NCI-H1092 treated with DMSO at 0.1 percent for 48 hours (cell line): ENCODE measurements at regions not wholly inside any gene's neighbourhood (a gene's known extent, or its start where the extent isn't known, plus 50 kb on each side); places are given as distances from the start of the nearest gene placed in this dataset.
"Not testable (repeated sequence)": the region's sequence is repeated elsewhere in the genome, so short reads cannot be mapped to it uniquely, and the experiment has no call there.

Experiments
- DNase-seq: peaks from one replicate; lab custom pipeline; 2025; lab: John Stamatoyannopoulos, UW

DNA sequence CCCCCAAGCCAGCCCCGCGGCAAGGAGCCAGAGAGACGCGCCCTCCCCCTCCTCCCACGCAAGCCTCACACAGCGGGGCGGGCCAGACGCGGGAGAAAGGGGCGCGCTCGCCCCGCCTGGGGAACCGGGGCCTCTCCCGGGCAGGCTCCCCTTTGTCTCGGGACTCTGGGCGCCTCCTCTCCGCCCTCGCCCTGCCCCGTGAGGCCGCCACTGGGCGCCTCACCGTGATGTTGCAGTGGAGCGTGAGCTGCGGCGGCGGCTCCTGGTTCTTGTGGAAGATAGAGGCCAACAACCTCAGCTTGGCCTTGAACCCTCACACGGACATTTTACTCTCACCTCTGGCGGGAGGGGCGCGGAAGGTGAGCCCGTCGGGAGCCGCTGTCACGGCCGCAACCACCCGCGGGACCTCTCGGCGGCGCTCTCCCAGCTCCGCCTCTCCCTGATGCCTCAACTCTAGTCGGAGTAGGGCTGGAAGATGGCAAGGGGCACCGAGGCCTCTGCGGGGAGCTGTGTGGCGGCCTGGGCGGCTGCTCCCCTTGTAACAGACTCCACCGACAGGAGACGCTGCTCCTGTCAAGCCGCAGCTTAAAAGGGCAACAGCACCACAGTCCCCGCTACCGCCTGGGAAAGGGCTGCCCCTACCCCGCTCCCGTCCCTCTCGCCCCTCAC is 179.2 kb upstream of the ZSCAN2 start:
- DNase-seq = not testable (repeated sequence)

DNA sequence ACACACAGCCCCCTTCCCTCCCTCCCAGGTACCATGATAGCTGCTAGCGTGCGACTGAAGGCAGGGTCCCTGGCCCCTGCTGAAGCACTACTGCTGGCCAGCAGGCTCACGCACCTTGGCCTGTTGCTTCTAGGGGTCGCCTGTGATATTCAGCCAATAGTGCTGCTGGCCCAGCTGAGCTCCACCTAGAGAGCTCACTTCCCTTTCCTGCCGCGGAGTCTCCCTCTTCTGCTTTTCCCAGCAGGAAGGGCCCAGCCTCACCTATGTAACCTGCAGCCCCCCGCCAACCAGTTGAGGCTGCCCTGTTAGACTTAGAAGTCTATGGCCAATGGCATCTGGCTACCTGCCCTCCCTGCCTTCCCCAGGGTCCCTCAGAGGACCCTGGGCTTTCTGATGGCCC is 175.5 kb upstream of the ZSCAN2 start:
- not testable (repeated sequence) for DNase-seq

DNA sequence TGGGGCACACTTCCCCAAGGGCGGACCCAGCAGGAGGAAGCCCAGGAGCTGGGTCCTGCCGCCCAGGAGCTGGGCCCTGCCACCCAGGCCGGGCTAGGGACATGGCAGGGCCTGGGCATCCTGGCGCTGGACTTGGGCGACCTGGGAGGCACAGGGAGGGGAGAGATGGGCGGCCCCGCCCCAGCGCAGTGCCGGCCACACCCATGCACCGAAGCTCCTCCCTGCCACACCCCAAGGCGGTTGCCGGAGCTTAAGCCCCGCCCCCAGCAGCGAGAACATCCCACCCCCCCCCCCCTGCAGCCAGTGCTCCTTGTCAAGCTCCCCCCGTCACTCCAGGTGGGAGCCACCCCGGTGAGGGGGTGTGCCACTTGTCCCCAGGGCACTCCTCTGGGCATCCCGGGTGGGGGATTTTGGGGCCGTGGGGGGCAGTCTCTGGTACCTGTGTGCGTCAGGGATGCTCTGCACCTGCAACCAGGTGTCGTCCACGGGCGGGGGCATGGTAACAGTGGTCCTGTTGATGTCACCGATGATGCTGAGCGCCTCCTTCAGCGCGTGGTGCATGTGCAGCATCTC is 127.4 kb upstream of the ZSCAN2 start:
- not testable (repeated sequence) for DNase-seq

DNA sequence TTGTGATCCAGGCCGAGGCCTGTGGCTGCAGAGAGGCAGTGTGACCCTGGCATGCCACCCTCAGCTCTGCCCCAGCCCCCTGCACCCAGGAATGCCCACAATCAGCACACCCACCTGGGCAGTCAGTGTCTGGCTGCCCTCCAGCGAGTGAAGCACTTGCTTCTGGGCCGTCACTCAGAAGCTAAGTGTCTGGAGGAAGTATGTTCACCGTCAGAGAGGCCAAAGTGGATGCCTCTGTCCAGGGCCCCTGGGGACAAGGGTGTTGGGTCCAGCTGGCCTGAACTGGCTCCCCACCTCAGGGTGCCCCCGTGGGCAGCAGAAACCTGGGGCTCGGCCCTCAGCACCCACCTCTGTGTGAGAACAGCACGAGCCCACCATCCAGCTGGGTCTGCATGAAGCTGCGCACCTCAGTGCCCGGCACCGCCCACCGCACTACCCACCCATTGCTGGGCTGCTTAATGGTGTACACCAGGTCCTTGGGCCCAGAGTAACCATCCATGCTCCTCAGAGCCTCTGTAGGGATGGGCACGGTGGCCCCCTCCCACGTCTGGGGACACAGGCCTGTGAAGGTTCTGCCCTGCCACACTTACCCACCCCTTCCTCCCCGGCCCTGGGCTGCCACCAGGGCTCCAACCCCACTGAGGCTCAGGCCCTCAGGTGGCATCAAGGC is 124.3 kb upstream of the ZSCAN2 start:
- DNase-seq = not testable (repeated sequence)

DNA sequence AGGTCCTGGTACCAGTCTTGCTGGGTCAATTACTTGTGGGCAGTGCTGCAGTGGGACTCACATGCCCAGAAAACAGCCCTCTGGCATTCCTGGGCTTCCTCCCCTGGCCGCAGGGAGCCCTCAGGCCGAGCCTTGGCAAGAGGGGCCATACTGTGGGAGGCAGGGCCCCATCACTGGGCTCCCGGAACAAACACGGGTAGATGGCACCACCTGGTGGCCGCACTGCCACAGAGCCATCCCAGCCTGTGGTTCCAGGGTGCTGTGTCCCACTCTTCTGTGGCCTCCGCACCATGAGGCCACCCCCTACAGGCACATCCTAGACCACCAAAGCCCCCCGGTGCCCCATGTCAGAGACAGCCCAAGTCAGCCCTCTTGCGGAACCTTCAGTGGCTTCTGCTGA is 123.3 kb upstream of the ZSCAN2 start:
- not testable (repeated sequence) for DNase-seq

DNA sequence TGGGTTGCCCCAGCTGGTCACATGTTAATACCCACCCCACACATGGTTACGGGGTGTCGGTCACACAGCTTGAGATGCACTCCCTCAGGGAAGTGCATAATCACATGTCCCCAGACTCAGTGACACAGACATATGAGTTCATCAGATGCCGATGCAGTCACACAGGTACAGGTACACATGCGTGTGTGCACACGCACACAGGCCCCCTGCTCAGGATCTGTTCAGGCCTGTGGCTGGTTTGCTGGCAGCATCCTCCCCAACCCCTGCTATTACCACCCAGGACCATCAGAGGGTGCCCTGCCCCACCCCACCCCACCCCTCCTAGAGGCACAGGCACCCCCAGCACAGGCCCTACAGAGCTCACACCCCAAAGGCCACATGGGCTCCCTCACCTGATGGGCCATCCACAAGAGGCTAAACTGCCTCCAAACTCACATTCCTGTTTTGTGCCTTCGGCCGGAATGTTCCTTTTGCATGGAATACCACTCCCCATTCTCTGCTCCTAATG is 120.6 kb upstream of the ZSCAN2 start:
- not testable (repeated sequence) for DNase-seq

DNA sequence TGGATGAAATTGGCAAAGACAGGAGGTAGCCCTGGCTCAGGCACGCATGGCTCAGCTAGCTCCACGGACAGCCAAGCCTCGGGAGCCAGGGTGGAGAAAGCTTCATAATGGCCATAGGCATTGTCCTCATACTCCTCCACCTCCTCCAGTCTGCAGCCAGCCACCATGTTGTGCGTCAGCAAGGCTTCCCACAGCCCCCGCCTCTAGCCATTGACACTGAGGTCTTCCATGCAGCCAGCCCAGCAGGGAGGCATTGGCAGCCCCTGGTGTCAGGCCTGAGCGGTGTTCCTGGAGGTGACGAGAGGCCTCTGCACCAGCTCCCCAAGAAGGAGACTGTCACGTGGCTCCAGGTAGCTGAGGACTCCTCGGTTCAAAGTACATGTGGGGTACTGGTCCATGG is 117.0 kb upstream of the ZSCAN2 start:
- not testable (repeated sequence) for DNase-seq

DNA sequence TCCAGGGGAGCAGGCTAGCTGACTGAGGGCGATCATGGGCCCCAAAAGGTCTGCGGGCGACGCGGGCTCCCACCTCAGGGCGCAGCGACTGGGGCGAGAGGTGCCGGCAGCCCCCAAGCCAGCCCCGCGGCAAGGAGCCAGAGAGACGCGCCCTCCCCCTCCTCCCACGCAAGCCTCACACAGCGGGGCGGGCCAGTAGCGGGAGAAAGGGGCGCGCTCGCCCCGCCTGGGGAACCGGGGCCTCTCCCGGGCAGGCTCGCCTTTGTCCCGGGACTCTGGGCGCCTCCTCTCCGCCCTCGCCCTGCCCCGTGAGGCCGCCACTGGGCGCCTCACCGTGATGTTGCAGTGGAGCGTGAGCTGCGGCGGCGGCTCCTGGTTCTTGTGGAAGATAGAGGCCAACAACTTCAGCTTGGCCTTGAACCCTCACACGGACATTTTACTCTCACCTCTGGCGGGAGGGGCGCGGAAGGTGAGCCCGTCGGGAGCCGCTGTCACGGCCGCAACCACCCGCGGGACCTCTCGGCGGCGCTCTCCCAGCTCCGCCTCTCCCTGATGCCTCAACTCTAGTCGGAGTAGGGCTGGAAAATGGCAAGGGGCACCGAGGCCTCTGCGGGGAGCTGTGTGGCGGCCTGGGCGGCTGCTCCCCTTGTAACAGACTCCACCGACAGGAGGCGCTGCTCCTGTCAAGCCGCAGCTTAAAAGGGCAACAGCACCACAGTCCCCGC is 100.5 kb upstream of the ZSCAN2 start:
- not testable (repeated sequence) for DNase-seq

DNA sequence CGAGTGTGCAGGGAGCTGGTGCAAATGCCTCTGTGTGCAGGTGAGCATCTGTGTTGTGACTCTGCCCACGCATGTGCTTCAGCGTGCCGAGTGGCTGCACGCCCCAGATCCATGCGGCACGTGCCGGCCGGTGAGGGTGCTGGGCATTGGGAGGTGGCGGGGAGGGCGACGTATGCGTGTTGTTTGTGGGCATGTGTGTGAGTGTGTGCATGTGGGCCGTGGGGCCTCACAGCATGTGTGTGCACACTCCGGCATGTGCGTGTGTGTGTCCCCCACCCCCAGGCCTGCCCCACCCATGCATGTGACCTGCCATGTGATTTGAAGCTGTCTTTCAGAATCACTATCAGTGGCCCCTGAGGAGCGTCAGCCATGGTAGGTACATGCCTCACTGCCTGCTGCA is 97.7 kb upstream of the ZSCAN2 start:
- DNase-seq = not testable (repeated sequence)

DNA sequence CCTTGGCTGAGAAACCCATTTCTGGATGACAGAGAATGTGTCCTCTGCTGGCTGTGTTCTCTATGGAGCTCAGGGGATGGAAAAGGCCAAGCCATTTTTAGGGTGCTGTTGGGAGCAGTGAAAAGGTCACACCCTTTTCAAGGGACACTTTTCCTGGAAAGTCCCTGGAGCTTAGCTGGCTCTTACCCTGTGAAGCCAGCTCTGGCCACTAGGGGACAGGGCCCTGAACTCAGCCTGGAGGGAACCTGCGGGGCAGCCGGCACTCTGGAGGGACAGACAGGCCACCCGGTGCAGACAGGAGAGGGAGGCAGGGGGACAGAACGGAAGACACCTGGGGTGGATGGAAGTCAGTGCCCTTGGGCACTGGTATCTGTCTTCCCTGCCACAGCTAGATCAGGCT is 95.3 kb upstream of the ZSCAN2 start:
- not testable (repeated sequence) for DNase-seq

DNA sequence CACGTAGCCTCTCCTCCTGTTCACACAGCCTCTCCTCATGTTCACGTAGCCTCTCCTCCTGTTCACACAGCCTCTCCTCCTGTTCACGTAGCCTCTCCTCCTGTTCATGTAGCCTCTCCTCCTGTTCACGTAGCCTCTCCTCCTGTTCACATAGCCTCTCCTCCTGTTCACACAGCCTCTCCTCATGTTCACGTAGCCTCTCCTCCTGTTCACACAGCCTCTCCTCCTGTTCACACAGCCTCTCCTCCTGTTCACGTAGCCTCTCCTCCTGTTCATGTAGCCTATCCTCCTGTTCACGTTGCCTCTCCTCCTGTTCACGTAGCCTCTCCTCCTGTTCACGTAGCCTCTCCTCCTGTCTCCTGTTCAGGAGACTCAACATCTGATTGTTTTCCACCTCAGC is 88.5 kb upstream of the ZSCAN2 start:
- not testable (repeated sequence) for DNase-seq

DNA sequence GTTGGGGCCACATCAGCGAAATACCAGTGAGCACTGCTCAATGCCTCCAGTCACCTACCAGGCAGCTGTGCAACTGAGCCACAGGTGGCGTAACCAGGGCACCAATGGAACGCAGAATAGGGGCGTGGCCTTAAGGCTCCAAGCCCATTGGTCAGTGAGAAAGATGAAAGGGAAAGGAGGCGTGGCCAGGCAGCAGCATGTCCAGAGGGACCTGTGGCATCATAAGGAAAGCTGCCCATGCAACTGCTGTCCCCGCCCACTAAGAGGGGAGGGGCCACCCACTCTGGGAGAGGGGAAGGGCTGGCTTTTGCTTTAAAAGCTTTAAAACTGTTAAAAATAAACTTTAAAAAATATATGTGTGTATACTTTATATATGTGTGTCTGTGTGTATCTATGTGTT is 84.0 kb upstream of the ZSCAN2 start:
- not testable (repeated sequence) for DNase-seq

DNA sequence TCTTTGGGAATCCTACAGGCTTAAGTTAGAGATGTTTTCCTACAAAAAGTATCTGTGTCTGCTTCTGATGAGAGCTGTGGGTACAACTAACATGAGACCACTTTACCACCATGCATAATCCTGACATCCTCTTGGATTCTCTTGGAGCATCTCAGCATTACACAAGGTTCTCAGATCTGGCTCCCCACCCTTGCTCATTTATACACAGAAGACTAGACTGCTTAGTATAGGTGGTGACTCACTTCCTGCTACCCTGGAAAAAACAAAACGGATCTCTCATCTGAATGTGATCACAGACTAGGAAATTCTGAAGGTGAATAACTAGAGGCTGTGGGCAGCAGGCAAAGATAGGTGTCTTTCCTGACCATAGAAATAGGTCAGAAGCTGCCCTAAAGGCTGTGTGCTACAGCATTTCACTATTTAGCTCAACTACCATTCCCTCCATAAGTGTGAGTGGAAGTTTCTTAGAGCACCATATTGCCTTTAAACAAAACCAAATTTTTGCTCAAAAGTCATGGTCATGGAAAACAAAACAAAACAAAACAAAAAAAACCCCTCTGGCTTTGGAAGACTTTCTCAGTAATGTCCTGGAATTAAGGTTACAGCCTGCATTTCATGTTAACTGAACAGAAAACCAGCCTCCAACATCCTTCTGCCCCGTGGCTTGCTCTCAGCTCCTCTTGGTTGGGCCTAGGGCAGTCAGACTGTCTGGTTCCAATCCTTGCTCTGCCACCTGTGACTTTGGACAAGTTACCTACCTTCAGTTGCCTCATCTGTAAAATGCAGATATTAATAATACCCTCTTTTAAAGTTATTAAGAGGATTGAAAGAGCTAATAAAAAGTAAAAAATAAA is 75.1 kb upstream of the ZSCAN2 start:
- not testable (repeated sequence) for DNase-seq

DNA sequence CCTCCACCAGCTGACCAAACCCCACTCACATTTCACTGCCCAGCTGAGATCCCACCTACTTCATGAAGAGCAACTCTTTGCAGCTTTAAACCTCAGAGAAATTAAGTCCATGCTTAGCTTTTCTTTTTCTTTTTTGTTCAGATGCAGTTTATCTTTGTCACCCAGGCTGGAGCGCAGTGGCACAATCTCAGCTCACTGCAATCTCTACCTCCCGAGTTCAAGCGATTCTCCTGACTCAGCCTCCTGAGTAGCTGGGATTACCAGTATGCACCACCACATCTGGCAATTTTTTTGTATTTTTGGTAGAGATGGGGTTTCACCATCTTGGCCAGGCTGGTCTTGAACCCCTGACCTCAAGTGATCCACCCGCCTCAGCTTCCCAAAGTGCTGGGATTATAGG is 70.1 kb upstream of the ZSCAN2 start:
- DNase-seq = not testable (repeated sequence)

DNA sequence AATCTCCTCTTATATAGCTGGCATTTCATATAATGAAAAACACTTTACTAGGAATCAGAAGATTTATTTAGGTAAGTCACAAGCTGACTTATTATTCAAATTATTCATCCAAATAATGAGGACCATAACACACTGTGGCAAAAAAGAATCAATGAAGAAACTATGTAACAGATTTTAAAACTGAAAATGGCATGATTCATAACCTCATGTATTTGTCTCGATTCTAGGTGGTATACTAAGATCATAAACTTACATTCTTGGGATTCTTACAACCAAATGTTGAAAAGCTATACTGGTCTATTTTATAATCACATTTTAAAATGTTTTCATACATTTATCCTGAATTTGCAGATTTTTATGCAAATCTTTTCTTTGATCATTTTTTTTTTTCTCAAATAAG is 69.6 kb upstream of the ZSCAN2 start:
- DNase-seq = not testable (repeated sequence)

DNA sequence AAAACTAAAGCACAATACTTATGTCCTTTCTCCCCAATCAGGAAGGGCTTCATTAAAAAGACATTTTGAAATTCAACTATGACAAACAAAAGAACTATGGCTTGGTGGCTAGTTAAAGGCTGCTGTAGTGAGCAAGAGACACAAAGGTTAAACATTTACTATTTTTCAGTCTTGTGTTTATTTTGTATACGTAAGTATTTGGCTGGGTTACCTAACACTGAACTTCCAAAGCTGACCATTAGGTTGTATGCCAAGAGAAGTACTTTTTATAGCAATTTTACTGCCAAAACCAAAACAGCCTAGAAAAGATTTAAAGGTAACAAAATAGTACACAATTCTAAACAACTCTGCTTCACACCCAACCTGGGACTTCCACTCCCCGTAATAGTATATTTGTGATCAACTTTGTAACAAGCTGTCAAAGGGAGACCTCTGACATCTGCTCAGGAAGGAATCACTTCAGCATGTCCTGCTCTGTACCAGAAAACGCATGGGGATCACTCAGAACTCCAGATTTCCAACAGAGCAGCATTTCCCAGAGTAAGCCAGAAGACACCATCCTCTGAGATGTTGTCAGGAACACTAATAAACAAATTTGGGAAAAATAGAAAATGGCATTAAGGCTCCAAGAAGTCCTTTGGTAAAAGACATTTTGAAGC is 69.0 kb upstream of the ZSCAN2 start:
- not testable (repeated sequence) for DNase-seq

DNA sequence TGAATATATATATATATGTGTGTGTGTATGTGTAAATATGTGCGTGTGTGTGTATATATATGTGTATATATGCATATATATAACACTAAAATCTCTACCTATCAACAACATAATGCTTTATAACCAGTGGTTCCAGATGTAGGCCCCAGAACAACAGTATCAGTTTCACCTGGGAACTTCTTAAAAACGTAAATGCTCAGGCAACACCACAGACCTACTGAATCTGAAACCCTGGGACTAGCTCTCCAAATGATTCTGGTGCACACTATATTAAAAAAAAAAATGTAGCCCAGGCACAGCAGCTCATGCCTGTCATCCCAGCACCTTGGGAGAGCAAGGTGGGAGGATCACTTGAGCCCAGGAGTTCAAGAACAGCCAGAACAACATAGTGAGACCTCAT is 67.1 kb upstream of the ZSCAN2 start:
- not testable (repeated sequence) for DNase-seq

DNA sequence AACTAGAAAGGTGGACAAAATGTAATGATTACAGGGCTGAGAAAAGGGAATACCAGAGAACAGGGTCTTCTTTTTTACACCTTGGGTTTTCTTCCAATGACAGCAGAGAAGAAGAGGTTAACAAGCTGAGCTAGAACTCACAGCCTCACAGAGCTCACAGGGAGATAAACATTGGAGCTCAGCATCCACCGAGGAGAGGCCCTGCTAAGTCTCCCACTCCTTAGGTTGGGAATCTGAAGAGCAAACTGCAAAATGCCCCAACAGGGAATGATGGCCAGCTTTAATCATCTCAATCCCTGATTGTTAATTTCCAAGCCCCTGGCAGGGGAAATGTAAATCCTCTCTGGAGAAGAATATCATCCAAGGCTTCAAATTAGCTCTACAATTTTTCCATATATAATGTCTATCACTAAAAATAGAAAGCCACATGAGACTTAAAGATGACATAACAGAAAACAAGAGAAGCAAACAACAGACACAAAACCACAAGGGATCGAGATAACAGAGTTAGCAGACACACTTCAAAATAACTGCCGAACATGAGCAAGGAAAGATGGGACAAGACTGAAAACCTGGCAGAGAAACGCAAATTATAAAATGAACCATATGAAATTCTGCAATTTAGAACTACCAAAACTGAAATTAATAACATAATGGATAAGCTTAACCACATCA is 66.1 kb upstream of the ZSCAN2 start:
- DNase-seq = not testable (repeated sequence)

DNA sequence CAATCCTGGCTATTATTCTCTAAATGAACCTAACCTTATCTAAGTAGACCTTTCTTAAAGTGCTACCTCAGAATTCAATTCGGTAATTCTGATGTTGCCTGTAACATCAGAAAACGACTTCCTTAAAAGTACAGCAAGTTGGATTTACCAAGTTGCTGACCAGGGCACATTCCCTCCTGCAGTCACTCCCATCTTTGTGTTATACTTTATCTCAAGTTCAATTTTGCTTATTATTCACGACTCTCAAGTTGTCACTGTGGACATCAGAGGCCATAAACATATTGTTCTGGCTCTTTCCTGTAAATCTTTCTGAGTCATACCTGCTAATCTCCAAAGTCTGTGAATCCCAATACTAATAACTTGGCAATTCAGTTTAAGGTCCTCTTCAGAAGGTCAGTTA is 64.6 kb upstream of the ZSCAN2 start:
- DNase-seq = not testable (repeated sequence)

DNA sequence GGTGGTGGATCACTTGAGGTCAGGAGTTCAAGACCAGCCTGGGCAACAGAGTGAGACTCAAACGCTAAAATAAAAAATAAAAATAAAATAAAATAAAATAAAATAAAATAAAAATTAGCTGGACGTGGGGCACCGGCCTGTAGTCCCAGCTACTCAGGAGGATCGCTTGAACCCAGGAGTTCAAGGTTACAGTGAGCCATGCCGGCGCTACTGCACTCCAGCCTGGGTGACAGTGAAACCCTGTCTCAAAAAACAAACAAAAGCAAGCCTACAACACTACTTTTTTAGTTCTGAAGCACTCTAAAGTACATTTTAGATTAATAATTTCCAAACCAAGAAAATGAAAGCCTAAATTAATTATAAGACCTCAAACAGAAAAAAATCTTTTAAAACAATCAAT is 56.2 kb upstream of the ZSCAN2 start:
- DNase-seq = not testable (repeated sequence)
